ENCODE measurements at regions not wholly inside any gene's neighbourhood (a gene's known extent, or its start where the extent isn't known, plus 50 kb on each side); places are given as distances from the start of the nearest gene placed in this dataset.

GRCh38 chr7:54882694-54883093 lies 123.7 kb upstream of the SEC61G start:
- Histone ChIP-seq H3K27ac (no peak overlapping the region), H3K4me3 (no peak overlapping the region)

- Histone ChIP-seq H3K4me3 (no peak overlapping the region), H3K27ac (no peak overlapping the region)
Observed at GRCh38 chr7:54883576-54883975, 124.6 kb upstream of the SEC61G start.

GRCh38 chr7:54885285-54885684 lies 126.3 kb upstream of the SEC61G start:
- Histone ChIP-seq H3K4me3 (no peak overlapping the region), H3K27ac (no peak overlapping the region)

GRCh38 chr7:54888067-54888733 lies 129.2 kb upstream of the SEC61G start:
- H3K4me3 ChIP-seq, result peak overlapping the region in 1 of 7 experiments; percentile 15
- H3K27ac ChIP-seq, result no peak overlapping the region

GRCh38 chr7:54888734-54889082 lies 129.7 kb upstream of the SEC61G start:
- Histone ChIP-seq H3K27ac (no peak overlapping the region), H3K4me3 (peak overlapping the region in 1 of 7 experiments; percentile 15)

- H3K4me3 ChIP-seq, result no peak overlapping the region
- H3K27ac ChIP-seq, result peak overlapping the region in 1 of 21 experiments; percentile 9
Observed at GRCh38 chr7:54897891-54898290, 120.9 kb upstream of the EGFR start.

GRCh38 chr7:54898659-54899340 lies 120.0 kb upstream of the EGFR start:
- H3K4me3 ChIP-seq, result no peak overlapping the region
- H3K27ac ChIP-seq, result peak overlapping the region in 1 of 21 experiments; percentile 9

- H3K27ac ChIP-seq, result no peak overlapping the region
- no peak overlapping the region for H3K4me3 ChIP-seq
Observed at GRCh38 chr7:54901840-54902239, 117.0 kb upstream of the EGFR start.

- peak overlapping the region in 2 of 21 experiments; percentile 6 to 35 for H3K27ac ChIP-seq
- no peak overlapping the region for H3K4me3 ChIP-seq
Observed at GRCh38 chr7:54904130-54904529, 114.7 kb upstream of the EGFR start.

- Histone ChIP-seq H3K4me3 (no peak overlapping the region), H3K27ac (peak overlapping the region in 3 of 21 experiments; percentile 6 to 68 (median 35))
Observed at GRCh38 chr7:54904986-54905385, 113.8 kb upstream of the EGFR start.

- H3K27ac ChIP-seq, result no peak overlapping the region
Observed at GRCh38 chr7:54906963-54907362, 111.9 kb upstream of the EGFR start.

GRCh38 chr7:54907981-54908380 lies 110.8 kb upstream of the EGFR start:
- Histone ChIP-seq H3K4me3 (no peak overlapping the region), H3K27ac (no peak overlapping the region)

More at GRCh38 chr7:54906963-54907362, 111.9 kb upstream of the EGFR start:
- no peak overlapping the region for H3K4me3 ChIP-seq

GRCh38 chr7:54908760-54909438 lies 109.9 kb upstream of the EGFR start:
- no peak overlapping the region for H3K27ac ChIP-seq
- H3K4me3 ChIP-seq, result no peak overlapping the region

- Histone ChIP-seq H3K27ac (no peak overlapping the region), H3K4me3 (no peak overlapping the region)
Observed at GRCh38 chr7:54915870-54916598, 102.8 kb upstream of the EGFR start.

GRCh38 chr7:54917613-54918391 lies 101.0 kb upstream of the EGFR start:
- Histone ChIP-seq H3K4me3 (no peak overlapping the region), H3K27ac (no peak overlapping the region)

GRCh38 chr7:54921116-54921515 lies 97.7 kb upstream of the EGFR start:
- Histone ChIP-seq H3K27ac (no peak overlapping the region), H3K4me3 (no peak overlapping the region)

- Histone ChIP-seq H3K27ac (no peak overlapping the region), H3K4me3 (no peak overlapping the region)
Observed at GRCh38 chr7:54931532-54931931, 87.3 kb upstream of the EGFR start.

- Histone ChIP-seq H3K27ac (peak overlapping the region in 16 of 21 experiments; percentile 36 to 88 (median 72)), H3K4me3 (peak overlapping the region; percentile 15 to 41 (median 29))
Observed at GRCh38 chr7:54932818-54933543, 85.8 kb upstream of the EGFR start.

GRCh38 chr7:54933643-54934042 lies 85.2 kb upstream of the EGFR start:
- Histone ChIP-seq H3K4me3 (peak overlapping the region; percentile 15 to 41 (median 29)), H3K27ac (peak overlapping the region in 10 of 21 experiments; percentile 36 to 88 (median 74))

All from skin epidermis (tissue), 12 donors.